Neural cell (in vitro differentiated cells): ENCODE measurements at regions not wholly inside any gene's neighbourhood (a gene's known extent, or its start where the extent isn't known, plus 50 kb on each side); places are given as distances from the start of the nearest gene placed in this dataset.

Experiments used
- CTCF ChIP-seq: fragments of 450-650 bp; IDR thresholded peaks from 2 replicates; pipeline ENCODE4 v1.5.1; 2014; ENCODE audit warnings: antibody characterized with exemption, mild to moderate bottlenecking, moderate library complexity; ENCODE audit not compliant: poor library complexity, severe bottlenecking
- EP300 ChIP-seq: fragments of 450-650 bp; conservative IDR thresholded peaks from 2 replicates; pipeline ENCODE4 v1.6.1; 2014; ENCODE audit warnings: antibody characterized with exemption, mild to moderate bottlenecking, moderate library complexity; ENCODE audit not compliant: poor library complexity, severe bottlenecking
- EZH2 ChIP-seq: fragments of 200-600, 300-800 bp; shearing (Covaris generic), sonication (generic); IDR thresholded peaks from 2 replicates; pipeline ENCODE4 v1.6.1; 2014; ENCODE audit warnings: antibody characterized with exemption, low read length, borderline replicate concordance, mild to moderate bottlenecking; ENCODE audit not compliant: insufficient read depth, poor library complexity, severe bottlenecking
- RAD21 ChIP-seq: fragments of 450-650 bp; conservative IDR thresholded peaks from 2 replicates; pipeline ENCODE4 v1.6.1; 2014; ENCODE audit warnings: antibody characterized with exemption, mild to moderate bottlenecking, moderate library complexity
- REST ChIP-seq: IDR thresholded peaks from 2 replicates; pipeline ENCODE4 v1.6.1; 2012; ENCODE audit warnings: borderline replicate concordance
- TAF1 ChIP-seq: IDR thresholded peaks from 2 replicates; pipeline ENCODE4 v1.6.1; 2012; ENCODE audit warnings: low read depth

- TF ChIP-seq EP300 (no peak), EZH2 (no peak), CTCF (no peak), TAF1 (no peak), REST (no peak), RAD21 (no peak)
Observed at GRCh38 chr5:125394661-125395280, 648.3 kb upstream of the ZNF608 start.
